Mesothelial cell of epicardium (in vitro differentiated cells): ENCODE measurements at regions not wholly inside any gene's neighbourhood (a gene's known extent, or its start where the extent isn't known, plus 50 kb on each side); places are given as distances from the start of the nearest gene placed in this dataset.

Experiments used
- DNase-seq, 2 experiments: peaks; one replicate each; pipeline ENCODE4 v3.0.0; 2021; ENCODE audit warnings: low spot score in 2 of 2; ENCODE audit not compliant: unreplicated experiment in 2 of 2
- H3K27ac Mint-ChIP-seq: 2 replicates; pipeline ENCODE4 v1.8.0; 2021; ENCODE audit warnings: mixed read lengths
- H3K27me3 Mint-ChIP-seq: 2 replicates; pipeline ENCODE4 v1.8.0; 2021; ENCODE audit warnings: low read depth, mixed read lengths
- H3K36me3 Mint-ChIP-seq: 2 replicates; pipeline ENCODE4 v1.8.0; 2021; ENCODE audit warnings: mixed read lengths
- H3K4me1 Mint-ChIP-seq: 2 replicates; pipeline ENCODE4 v1.8.0; 2021; ENCODE audit warnings: mixed read lengths
- H3K4me3 Mint-ChIP-seq: 2 replicates; pipeline ENCODE4 v1.8.0; 2021; ENCODE audit warnings: mild to moderate bottlenecking, moderate library complexity, mixed read lengths
- H3K9me3 Mint-ChIP-seq: 2 replicates; pipeline ENCODE4 v1.8.0; 2021; ENCODE audit warnings: mixed read lengths
- TF ChIP-seq, protein P1 (sequence below): fragments of 200-600 bp; sonication (generic); IDR thresholded peaks from one replicate; pipeline ENCODE4 v1.5.0; 2021; ENCODE audit warnings: antibody characterized with exemption; ENCODE audit not compliant: unreplicated experiment

DNA sequence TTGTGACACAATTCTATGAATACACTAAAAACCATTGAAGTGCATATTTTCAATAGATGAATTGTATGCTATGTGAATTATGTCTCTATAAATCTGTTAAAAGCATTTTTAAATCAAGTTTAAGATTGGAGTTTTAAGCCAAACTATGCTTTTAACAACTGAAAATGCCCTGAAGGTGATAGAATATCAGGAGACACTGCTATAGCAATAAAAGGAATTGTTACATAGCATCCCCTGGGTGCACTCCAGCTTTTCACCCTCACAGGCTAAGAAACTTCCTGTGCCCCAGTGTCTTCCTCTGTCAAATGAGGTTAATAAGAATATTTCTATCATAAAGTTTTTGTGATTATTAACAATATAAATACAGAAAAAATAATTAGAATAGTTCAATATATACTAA lies 472.7 kb upstream of the TMPO start:
- DNase-seq = no peak
- TF ChIP-seq, protein P1, sequence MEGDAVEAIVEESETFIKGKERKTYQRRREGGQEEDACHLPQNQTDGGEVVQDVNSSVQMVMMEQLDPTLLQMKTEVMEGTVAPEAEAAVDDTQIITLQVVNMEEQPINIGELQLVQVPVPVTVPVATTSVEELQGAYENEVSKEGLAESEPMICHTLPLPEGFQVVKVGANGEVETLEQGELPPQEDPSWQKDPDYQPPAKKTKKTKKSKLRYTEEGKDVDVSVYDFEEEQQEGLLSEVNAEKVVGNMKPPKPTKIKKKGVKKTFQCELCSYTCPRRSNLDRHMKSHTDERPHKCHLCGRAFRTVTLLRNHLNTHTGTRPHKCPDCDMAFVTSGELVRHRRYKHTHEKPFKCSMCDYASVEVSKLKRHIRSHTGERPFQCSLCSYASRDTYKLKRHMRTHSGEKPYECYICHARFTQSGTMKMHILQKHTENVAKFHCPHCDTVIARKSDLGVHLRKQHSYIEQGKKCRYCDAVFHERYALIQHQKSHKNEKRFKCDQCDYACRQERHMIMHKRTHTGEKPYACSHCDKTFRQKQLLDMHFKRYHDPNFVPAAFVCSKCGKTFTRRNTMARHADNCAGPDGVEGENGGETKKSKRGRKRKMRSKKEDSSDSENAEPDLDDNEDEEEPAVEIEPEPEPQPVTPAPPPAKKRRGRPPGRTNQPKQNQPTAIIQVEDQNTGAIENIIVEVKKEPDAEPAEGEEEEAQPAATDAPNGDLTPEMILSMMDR = no peak
- peaks cover 2% of the 10 kb centered on the region for H3K36me3 Mint-ChIP-seq
- H3K4me1 Mint-ChIP-seq = no peaks in the 10 kb centered on the region
- peaks cover 33% of the 10 kb centered on the region for H3K9me3 Mint-ChIP-seq
- no peak overlapping the region for H3K4me3 Mint-ChIP-seq
- H3K27me3 Mint-ChIP-seq = peaks cover 4% of the 10 kb centered on the region
- H3K27ac Mint-ChIP-seq = no peak overlapping the region

DNA sequence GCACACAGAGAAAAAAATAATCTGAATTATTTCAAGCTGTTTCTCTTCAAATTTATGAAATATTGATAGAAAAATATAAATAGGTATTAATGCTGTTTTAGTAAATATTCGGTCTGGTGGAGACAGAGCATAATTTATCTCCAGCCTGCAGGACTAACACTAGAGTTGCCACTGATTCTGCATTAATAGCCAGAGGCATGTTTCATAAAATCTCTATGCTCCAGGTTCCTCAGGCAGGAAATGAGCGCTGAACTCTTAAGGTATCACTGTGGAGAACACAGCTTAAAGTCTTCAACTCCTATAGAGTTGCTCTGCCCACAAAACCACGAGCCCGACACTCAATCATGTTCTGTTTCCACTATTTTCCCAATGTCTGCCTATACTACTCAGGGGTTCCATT lies 470.0 kb upstream of the TMPO start:
- TF ChIP-seq, protein P1 = no peak
- DNase-seq = no peak
- Mint-ChIP-seq H3K9me3 (peaks cover 17% of the 10 kb centered on the region), H3K27ac (no peak overlapping the region), H3K4me3 (no peak overlapping the region), H3K4me1 (no peaks in the 10 kb centered on the region), H3K27me3 (peaks cover 6% of the 10 kb centered on the region), H3K36me3 (no peaks in the 10 kb centered on the region)

DNA sequence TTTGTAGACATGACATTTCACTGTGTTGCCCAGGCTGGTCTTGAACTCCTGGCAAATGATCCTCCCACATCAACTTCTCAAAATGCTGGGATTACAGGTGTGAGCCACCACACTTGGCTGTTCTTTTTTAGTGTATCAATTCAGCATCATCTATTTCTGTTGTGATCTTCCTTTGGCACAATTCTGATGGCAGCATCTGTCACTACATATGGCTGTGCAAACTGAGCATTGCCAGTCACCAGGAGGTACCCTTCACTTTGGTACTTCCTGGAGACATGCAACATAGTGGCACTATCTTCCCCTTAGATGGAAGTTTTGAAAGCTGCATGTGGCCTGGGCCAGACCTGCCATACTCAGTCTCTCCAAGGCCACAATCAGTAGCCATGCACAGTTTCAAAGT lies 467.1 kb upstream of the TMPO start:
- TF ChIP-seq, protein P1 = no peak
- Mint-ChIP-seq H3K27me3 (peaks cover 6% of the 10 kb centered on the region), H3K4me1 (peaks cover 18% of the 10 kb centered on the region), H3K27ac (no peak overlapping the region), H3K36me3 (no peaks in the 10 kb centered on the region), H3K4me3 (no peak overlapping the region), H3K9me3 (peaks cover 3% of the 10 kb centered on the region)
- no peak for DNase-seq

DNA sequence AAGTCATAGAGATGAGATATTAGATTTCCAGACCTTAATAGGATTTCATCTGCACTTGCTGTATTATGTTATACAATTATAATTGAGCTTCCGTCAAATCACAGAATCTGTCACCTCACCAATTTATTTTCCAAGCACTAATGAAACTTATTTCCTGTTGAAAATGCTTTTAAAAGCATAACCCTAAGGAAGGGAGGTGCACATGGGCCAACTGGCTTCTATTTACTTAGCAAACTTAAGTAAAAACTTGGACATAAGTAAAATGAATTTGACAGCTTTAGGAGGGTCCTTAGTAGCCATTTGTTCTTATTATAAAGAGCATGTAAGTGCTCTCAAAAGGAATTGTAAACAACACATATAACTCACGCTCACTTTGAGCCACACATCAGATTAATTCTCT lies 462.2 kb upstream of the TMPO start:
- Mint-ChIP-seq H3K27ac (no peak overlapping the region), H3K27me3 (peaks cover 2% of the 10 kb centered on the region), H3K9me3 (no peaks in the 10 kb centered on the region), H3K36me3 (no peaks in the 10 kb centered on the region), H3K4me1 (peaks cover 18% of the 10 kb centered on the region), H3K4me3 (no peak overlapping the region)
- DNase-seq = no peak
- TF ChIP-seq, protein P1 = no peak

DNA sequence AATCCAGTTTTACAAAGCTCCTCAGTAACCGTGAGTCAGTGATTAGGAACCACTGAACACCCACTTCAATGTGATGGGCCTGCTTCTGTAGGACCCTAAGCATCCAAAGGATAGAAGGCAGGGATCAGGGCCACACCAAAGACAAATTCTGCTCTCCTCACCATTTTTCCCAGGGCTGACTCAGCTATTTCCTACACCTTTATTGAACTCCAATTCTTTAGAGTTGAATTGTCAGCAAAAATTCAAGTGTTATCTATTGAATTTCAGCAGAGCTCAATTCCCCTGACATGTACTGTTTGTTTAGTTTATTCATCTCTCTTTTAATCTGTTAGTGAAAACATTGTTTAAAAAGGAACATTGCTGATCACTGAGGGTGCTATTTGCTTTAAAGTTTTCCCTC lies 457.7 kb upstream of the TMPO start:
- H3K9me3 Mint-ChIP-seq = no peaks in the 10 kb centered on the region
- no peak overlapping the region for H3K27ac Mint-ChIP-seq
- no peak overlapping the region for H3K4me3 Mint-ChIP-seq
- H3K4me1 Mint-ChIP-seq = peaks cover 6% of the 10 kb centered on the region
- TF ChIP-seq, protein P1 = no peak
- no peak for DNase-seq
- no peaks in the 10 kb centered on the region for H3K36me3 Mint-ChIP-seq
- H3K27me3 Mint-ChIP-seq = no peaks in the 10 kb centered on the region

DNA sequence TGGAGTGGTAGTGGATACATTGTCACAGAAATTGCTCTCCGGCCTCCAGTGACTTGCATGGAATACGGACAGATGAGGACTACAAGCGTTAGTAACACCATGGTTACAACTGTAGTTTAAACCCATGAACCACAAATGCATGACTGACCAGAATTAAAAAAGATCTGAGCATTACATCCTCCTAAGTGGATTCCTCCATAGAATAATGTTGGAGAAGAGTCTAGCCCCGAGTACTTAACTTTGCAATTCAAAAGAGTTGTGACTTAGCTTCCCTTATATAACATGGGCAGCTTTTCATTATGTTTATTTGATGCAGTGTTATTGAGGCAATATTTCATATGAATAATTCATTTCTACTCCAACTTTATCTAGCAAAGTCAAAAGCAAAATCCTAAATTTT lies 457.2 kb upstream of the TMPO start:
- no peak for DNase-seq

More for the DNA sequence above, 457.2 kb upstream of the TMPO start:
- H3K27ac Mint-ChIP-seq = no peak overlapping the region
- no peaks in the 10 kb centered on the region for H3K9me3 Mint-ChIP-seq
- H3K4me1 Mint-ChIP-seq = peaks cover 2% of the 10 kb centered on the region
- H3K36me3 Mint-ChIP-seq = no peaks in the 10 kb centered on the region
- TF ChIP-seq, protein P1 = no peak
- no peak overlapping the region for H3K4me3 Mint-ChIP-seq
- H3K27me3 Mint-ChIP-seq = no peaks in the 10 kb centered on the region
